K562 (cell line): ENCODE measurements at regions not wholly inside any gene's neighbourhood (a gene's known extent, or its start where the extent isn't known, plus 50 kb on each side); places are given as distances from the start of the nearest gene placed in this dataset.

Source experiments
- ATAC-seq: fragments of 200-7000 bp; cut with Tn5 transposase; 3 replicates; pipeline ENCODE4 v1.9.1; 2020; ENCODE audit warnings: moderate library complexity
- BruUV-seq: library from RNA; stranded (reverse); fragments of 400-500 nt; replicated peaks from 2 replicates; lab custom pipeline; 2021; lab: Mats Ljungman, UMichigan
- CTCF ChIA-PET: fragments of 300-600 bp; formaldehyde crosslinking; extraction: SDS; loops from one replicate; lab custom pipeline; 2021; ENCODE audit warnings: low intra/inter-chr PET ratio; lab: Yijun Ruan, JAX
- POLR2A ChIA-PET: fragments of 300-600, 350-650 bp; sonication (Branson Sonifier 250); formaldehyde crosslinking; extraction: SDS; loops from one replicate; lab custom pipeline; 2021; ENCODE audit warnings: antibody characterized with exemption, inconsistent platforms; lab: Yijun Ruan, JAX
- DNase-seq, 4 experiments: peaks; one replicate each; pipeline versions ENCODE4 v3.0.0 to v3.0.0-alpha.2; 2011 to 2018; ENCODE audit warnings: low spot score in 3 of 4, mixed read lengths in 3 of 4; ENCODE audit errors: extremely low read depth in 1 of 4
- FAIRE-seq: peaks from 2 replicates; lab custom pipeline; 2011; peaks lifted over from hg19 to GRCh38; lab: Jason Lieb, UNC
- H2AFZ ChIP-seq: 2 replicates; pipeline ENCODE4 v1.6.0; 2011; ENCODE audit warnings: low read depth, low read length, control low read depth, inconsistent platforms
- H3K27ac ChIP-seq: fragments of 200-600 bp; 3 replicates; pipeline ENCODE4 v1.8.0; 2011; ENCODE audit warnings: low read depth, mild to moderate bottlenecking, control low read depth, inconsistent platforms, low read length, moderate library complexity, mixed read lengths; ENCODE audit errors: extremely low read depth
- H3K27me3 ChIP-seq, 2 experiments: fragments of 300-600 bp in 1 of 2; 2 replicates in 1 of 2; 3 replicates in 1 of 2; pipeline versions ENCODE4 v1.6.0 to v1.8.0; 2011; ENCODE audit warnings: inconsistent platforms in 2 of 2, low read length in 2 of 2, mild to moderate bottlenecking in 1 of 2, mixed read lengths in 1 of 2, moderate library complexity in 1 of 2; ENCODE audit not compliant: control insufficient read depth in 2 of 2, insufficient read depth in 2 of 2
- H3K36me3 ChIP-seq: fragments of 300-600 bp; 3 replicates; pipeline ENCODE4 v1.8.0; 2011; ENCODE audit warnings: mild to moderate bottlenecking, low read length, inconsistent platforms; ENCODE audit not compliant: control insufficient read depth, insufficient read depth
- H3K4me1 ChIP-seq, 2 experiments: fragments of 200-600 bp in 1 of 2; replicated peaks in 1 of 2; 2 replicates in 1 of 2; 3 replicates in 1 of 2; pipeline versions ENCODE4 v1.5.1 to v1.8.0; 2011; ENCODE audit warnings: inconsistent platforms in 2 of 2, low read length in 2 of 2, mild to moderate bottlenecking in 1 of 2, mixed read lengths in 1 of 2, moderate library complexity in 1 of 2; ENCODE audit not compliant: control insufficient read depth in 2 of 2, insufficient read depth in 2 of 2
- H3K4me2 ChIP-seq: 2 replicates; pipeline ENCODE4 v1.6.1; 2011; ENCODE audit warnings: low read length, control low read depth, inconsistent platforms, mixed read lengths; ENCODE audit not compliant: insufficient read depth
- H3K4me3 ChIP-seq: fragments of 200-600 bp; sonication (generic), shearing (Covaris generic); 2 replicates; pipeline ENCODE4 v1.5.1; 2016; ENCODE audit warnings: control low read depth, inconsistent platforms
- H3K79me2 ChIP-seq: fragments of 200-600 bp; 3 replicates; pipeline ENCODE4 v1.8.0; 2011; ENCODE audit warnings: low read length, inconsistent platforms; ENCODE audit not compliant: control insufficient read depth, insufficient read depth
- H3K9ac ChIP-seq, 2 experiments: 2 replicates each; pipeline versions ENCODE4 v1.6.0 to v1.6.1; 2011; ENCODE audit warnings: low read depth in 2 of 2, low read length in 2 of 2, control low read depth in 1 of 2, inconsistent platforms in 1 of 2, mild to moderate bottlenecking in 1 of 2, mixed read lengths in 1 of 2; ENCODE audit not compliant: insufficient read depth in 1 of 2
- H3K9me1 ChIP-seq: one replicate; pipeline ENCODE4 v1.6.0; 2011; ENCODE audit warnings: inconsistent platforms, mild to moderate bottlenecking, low read length, moderate library complexity; ENCODE audit not compliant: control insufficient read depth, insufficient read depth
- H3K9me3 ChIP-seq: replicated peaks from 2 replicates; pipeline ENCODE4 v1.5.1; 2011; ENCODE audit warnings: low read depth, low read length, inconsistent platforms; ENCODE audit not compliant: control insufficient read depth, insufficient read depth
- H4K20me1 ChIP-seq: replicated peaks from 2 replicates; pipeline ENCODE4 v1.6.1; 2011; ENCODE audit warnings: low read length, inconsistent platforms, mixed read lengths; ENCODE audit not compliant: control insufficient read depth, insufficient read depth
- CEBPG ChIP-seq, 3 experiments: fragments of 200-800 bp in 1 of 3; sonication (Bioruptor generic) in 1 of 3; sonication (generic) in 1 of 3; formaldehyde crosslinking in 1 of 3; IDR thresholded peaks in 2 of 3; conservative IDR thresholded peaks in 1 of 3; 2 replicates each; pipeline versions ENCODE4 v1.6.1 to v1.8.0; 2016 to 2022; ENCODE audit warnings: missing compliant biosample characterization in 2 of 3, missing genetic modification characterization in 2 of 3, mild to moderate bottlenecking in 1 of 3, missing genetic modification reagents in 1 of 3
- CTCF ChIP-seq, 3 experiments: IDR thresholded peaks in 2 of 3; conservative IDR thresholded peaks in 1 of 3; 2 replicates each; pipeline ENCODE4 v1.5.1; 2011 to 2012; ENCODE audit warnings: low read length in 3 of 3, mild to moderate bottlenecking in 3 of 3, control low read depth in 2 of 3, improper control_type of control experiment in 1 of 3, inconsistent platforms in 1 of 3, low read depth in 1 of 3, mixed read lengths in 1 of 3, moderate library complexity in 1 of 3; ENCODE audit not compliant: insufficient read depth in 2 of 3
- ETV6 ChIP-seq, 3 experiments: fragments of 150-350 bp in 1 of 3; sonication (generic) in 1 of 3; formaldehyde crosslinking in 1 of 3; IDR thresholded peaks; 2 replicates each; pipeline versions ENCODE4 v1.6.1 to v1.8.0; 2014 to 2022; ENCODE audit warnings: borderline replicate concordance in 2 of 3, low read depth in 2 of 3, antibody characterized with exemption in 1 of 3, low read length in 1 of 3, mild to moderate bottlenecking in 1 of 3, missing genetic modification reagents in 1 of 3
- FOXA1 ChIP-seq: fragments of 450-650 bp; IDR thresholded peaks from 2 replicates; pipeline ENCODE4 v1.6.1; 2016; ENCODE audit warnings: mild to moderate bottlenecking, borderline replicate concordance
- HDAC3 ChIP-seq: fragments of 450-650 bp; IDR thresholded peaks from 2 replicates; pipeline ENCODE4 v1.6.1; 2018; ENCODE audit warnings: borderline replicate concordance, mild to moderate bottlenecking, moderate library complexity; ENCODE audit not compliant: partially characterized antibody
- JUNB ChIP-seq: fragments of 450-650 bp; formaldehyde crosslinking; conservative IDR thresholded peaks from 2 replicates; pipeline ENCODE4 v1.4.0; 2020; ENCODE audit warnings: mild to moderate bottlenecking
- KAT2B ChIP-seq: IDR thresholded peaks from one replicate; pipeline ENCODE4 v1.6.1; 2012; ENCODE audit warnings: low read depth, mild to moderate bottlenecking, control low read depth, inconsistent platforms, low read length, moderate library complexity
- MTF1 ChIP-seq: fragments of 250-450 bp; sonication (Bioruptor Pico); IDR thresholded peaks from 2 replicates; pipeline ENCODE4 v1.9.0; 2021; ENCODE audit warnings: moderate library complexity, mild to moderate bottlenecking, inconsistent platforms, borderline replicate concordance
- ZBTB26 ChIP-seq: fragments of 450-650 bp; formaldehyde crosslinking; IDR thresholded peaks from 2 replicates; pipeline ENCODE4 v1.4.0; 2022; ENCODE audit warnings: missing genetic modification characterization
- ZBTB34 ChIP-seq: fragments of 250-450 bp; sonication (Bioruptor Pico); IDR thresholded peaks from 2 replicates; pipeline ENCODE4 v1.8.0; 2021; ENCODE audit warnings: mild to moderate bottlenecking, moderate library complexity
- ZC3H8 ChIP-seq: fragments of 450-650 bp; IDR thresholded peaks from 2 replicates; pipeline ENCODE4 v1.6.1; 2017
- ZNF445 ChIP-seq: fragments of 250-450 bp; sonication (Bioruptor Pico); IDR thresholded peaks from 2 replicates; pipeline ENCODE4 v1.4.0; 2020; ENCODE audit warnings: low read depth, mild to moderate bottlenecking, moderate library complexity
- WGBS: fragments of 100-300 bp; shearing (Covaris generic); methylation state at CpG from one replicate; pipeline ENCODE4 v1.1.6; 2016; ENCODE audit warnings: low coverage, mixed read lengths; ENCODE audit not compliant: insufficient coverage; ENCODE audit errors: missing lambda C conversion rate; 5-methylcytosine and 5-hydroxymethylcytosine counted together
- in situ Hi-C: fragments of 300-500 bp; cut with MboI; formaldehyde crosslinking; loops from 4 replicates; pipeline ENCODE4 v1.15.0; 2018; ENCODE audit warnings: inconsistent platforms, mixed read lengths
- intact Hi-C: fragments of 100-400 bp; cut with micrococcal nuclease; formaldehyde crosslinking; loops from 2 replicates; pipeline ENCODE4 v1.14.2; 2022

- TF ChIP-seq CTCF (IDR thresholded peaks at IDR 0.05 in 2 of 3, conservative IDR thresholded peaks at IDR 0.05 in 1 of 3; ENCODE audit: insufficient read depth in 2 of 3, low read depth in 1 of 3, low read length in 3 of 3), result no peak
- TF ChIP-seq, all 486 proteins: peak for 0
Measured at GRCh38 chr2:74767618-74768017, 66.3 kb upstream of the HK2 start (continued).

- no peaks in the 10 kb centered on the region for H3K9me1 ChIP-seq
- H3K27ac ChIP-seq, result no peak overlapping the region
- intact Hi-C loops, result no loop called here
- in situ Hi-C loops, result no loop called here
- DNase-seq (no peak), ATAC-seq (no peak), FAIRE-seq (no peak)
- H2AFZ ChIP-seq, result no peak overlapping the region
- no peaks in the 10 kb centered on the region for H3K36me3 ChIP-seq
- no peak overlapping the region for H3K4me3 ChIP-seq
- H3K9me3 ChIP-seq, result no peaks in the 10 kb centered on the region
- WGBS, result 0% methylated on average over 2 of the region's 4 CpGs
- H3K4me1 ChIP-seq, result no peaks in the 10 kb centered on the region
- BruUV-seq, result no TSS peak
- no peaks in the 10 kb centered on the region for H3K79me2 ChIP-seq
- H3K27me3 ChIP-seq, result peaks cover 8 to 35% of the 10 kb centered on the region in 2 experiments; a peak in 4 of 5 replicates
- no peak overlapping the region for H3K9ac ChIP-seq
- H4K20me1 ChIP-seq, result no peaks in the 10 kb centered on the region
- H3K4me2 ChIP-seq, result no peak overlapping the region
- POLR2A ChIA-PET, result interaction anchor here (1.1 kb wide), 1 partner anchor 9 kb away, joined by 4 read pairs; no protein-coding TSS in a partner anchor
- CTCF ChIA-PET, result no interaction called here
- TF ChIP-seq FOXA1 (no peak), ZC3H8 (no peak), ZBTB34 (CRISPR knock-in tag) (no peak), ETV6 (IDR thresholded peaks at IDR 0.05; ENCODE audit: borderline replicate concordance in 1 of 2, low read depth in 2 of 2, low read length in 1 of 2) (no peak), ETV6 (CRISPR knock-in tag; IDR thresholded peaks at IDR 0.05; ENCODE audit: borderline replicate concordance) (no peak), ZBTB26 (no peak), MTF1 (CRISPR knock-in tag) (no peak), KAT2B (no peak), CEBPG (CRISPR knock-in tag; IDR thresholded peaks at IDR 0.05) (no peak), CEBPG (tag; conservative IDR thresholded peaks at IDR 0.05 in 1 of 2, IDR thresholded peaks at IDR 0.05 in 1 of 2) (no peak), HDAC3 (no peak), ZNF445 (no peak), JUNB (CRISPR knock-in tag) (no peak)
Measured at GRCh38 chr2:74768401-74768914, 65.5 kb upstream of the HK2 start.
